Upper lobe of left lung (tissue), 6 donors: ENCODE measurements at regions not wholly inside any gene's neighbourhood (a gene's known extent, or its start where the extent isn't known, plus 50 kb on each side); places are given as distances from the start of the nearest gene placed in this dataset.

Experiments used
- ATAC-seq, 2 donors: fragments of 200-7000 bp; cut with Tn5 transposase; one replicate each; pipeline ENCODE4 v1.9.1; 2022; ENCODE audit warnings: mild to moderate bottlenecking in 2 of 2, moderate library complexity in 2 of 2; ENCODE audit not compliant: low FRiP score in 2 of 2
- DNase-seq, 2 donors: peaks; one replicate each; pipeline ENCODE4 v3.0.0-alpha.2; 2019 to 2020
- H3K27ac ChIP-seq, 4 donors: fragments of 200-600 bp; sonication (generic); one replicate each; pipeline ENCODE4 v1.5.1; 2016 to 2019
- H3K27me3 ChIP-seq, 4 donors: fragments of 200-600 bp; sonication (generic); one replicate each; pipeline ENCODE4 v1.5.1; 2017 to 2019
- H3K36me3 ChIP-seq, 4 donors: fragments of 200-600 bp; sonication (generic); one replicate each; pipeline ENCODE4 v1.5.1; 2016 to 2019
- H3K4me1 ChIP-seq, 4 donors: fragments of 200-600 bp; sonication (generic); one replicate each; pipeline ENCODE4 v1.5.1; 2018 to 2019
- H3K4me3 ChIP-seq, 4 donors: fragments of 200-600 bp; sonication (generic); one replicate each; pipeline ENCODE4 v1.5.1; 2017 to 2019; ENCODE audit warnings: mild to moderate bottlenecking in 2 of 4, moderate library complexity in 1 of 4
- H3K9me3 ChIP-seq, 4 donors: fragments of 200-600 bp; sonication (generic); one replicate each; pipeline ENCODE4 v1.5.1; 2018 to 2019
- CTCF ChIP-seq, 6 experiments: fragments of 450-650 bp in 4 of 6; fragments of 200-600 bp in 2 of 6; sonication (generic) in 2 of 6; IDR thresholded peaks; one replicate each; pipeline ENCODE4 v1.5.1; 2016 to 2019; ENCODE audit warnings: antibody characterized with exemption in 6 of 6
- EP300 ChIP-seq, 4 donors: sonication (generic); formaldehyde crosslinking; IDR thresholded peaks; one replicate each; pipeline ENCODE4 v1.5.1; 2017; ENCODE audit warnings: antibody characterized with exemption in 4 of 4, control low read depth in 2 of 4
- POLR2A ChIP-seq, 4 donors: fragments of 450-650 bp; IDR thresholded peaks; one replicate each; pipeline ENCODE4 v1.5.1; 2016 to 2017; ENCODE audit warnings: antibody characterized with exemption in 4 of 4, mild to moderate bottlenecking in 2 of 4
- POLR2AphosphoS5 ChIP-seq, 2 donors: sonication (generic); formaldehyde crosslinking; IDR thresholded peaks; one replicate each; pipeline ENCODE4 v1.5.1; 2017; ENCODE audit warnings: antibody characterized with exemption in 2 of 2
- WGBS, 2 donors: methylation state at CpG; one replicate each; pipeline ENCODE4 v1.1.5; 2017 to 2018; 5-methylcytosine and 5-hydroxymethylcytosine counted together
- donor health status: DM: no; HTN: no; CAD: no; lungs with moderate emphysema.
- donor health status: DM: no; HTN: yes; CAD: no; lungs with severe emphysema.

- Histone ChIP-seq H3K27me3 (no peaks in the 10 kb centered on the region), H3K36me3 (no peaks in the 10 kb centered on the region), H3K4me3 (no peak overlapping the region), H3K9me3 (no peaks in the 10 kb centered on the region), H3K27ac (no peak overlapping the region), H3K4me1 (no peaks in the 10 kb centered on the region)
- no peak for TF ChIP-seq EP300 (IDR thresholded peaks at IDR 0.05)
- no peak for TF ChIP-seq POLR2AphosphoS5 (IDR thresholded peaks at IDR 0.05)
- no peak for DNase-seq
- WGBS, 2 donors, result 61 to 63% methylated on average over 4 of the region's 4 CpGs
- no peak for ATAC-seq
These were observed 301.0 kb downstream of the DOCK8 start for GRCh38 chr9:515665-516064.

GRCh38 chr9:517993-518392, 303.3 kb downstream of the DOCK8 start:
- Histone ChIP-seq H3K4me3 (no peak overlapping the region), H3K27ac (no peak overlapping the region), H3K9me3 (no peaks in the 10 kb centered on the region), H3K36me3 (no peaks in the 10 kb centered on the region), H3K4me1 (peaks cover 0 to 8% (median 2%) of the 10 kb centered on the region in 4 donors), H3K27me3 (no peaks in the 10 kb centered on the region)
- no peak for TF ChIP-seq POLR2AphosphoS5 (IDR thresholded peaks at IDR 0.05)
- TF ChIP-seq CTCF (IDR thresholded peaks at IDR 0.05), result no peak
- TF ChIP-seq POLR2A (IDR thresholded peaks at IDR 0.05), result no peak
- TF ChIP-seq EP300 (IDR thresholded peaks at IDR 0.05), result no peak
- ATAC-seq (no peak), DNase-seq (no peak)
- 62 to 72% methylated on average over 4 of the region's 4 CpGs for WGBS, 2 donors

- H3K36me3 ChIP-seq, result no peaks in the 10 kb centered on the region
- H3K27me3 ChIP-seq, result no peaks in the 10 kb centered on the region
- H3K9me3 ChIP-seq, result no peaks in the 10 kb centered on the region
- no peak for TF ChIP-seq POLR2AphosphoS5 (IDR thresholded peaks at IDR 0.05)
- no peak for TF ChIP-seq CTCF (IDR thresholded peaks at IDR 0.05)
- TF ChIP-seq EP300 (IDR thresholded peaks at IDR 0.05), result no peak
- no peak for TF ChIP-seq POLR2A (IDR thresholded peaks at IDR 0.05)
- no peak overlapping the region for H3K4me3 ChIP-seq
- peak in 1 of 2 donors; percentile 63 for ATAC-seq
- H3K27ac ChIP-seq, result peak overlapping the region in 1 of 4 donors; percentile 32
- peaks cover 0 to 10% (median 2%) of the 10 kb centered on the region in 4 donors for H3K4me1 ChIP-seq
- WGBS, 2 donors, result 54 to 56% methylated on average over 5 of the region's 5 CpGs
- peak in 1 of 2 donors; percentile 53 for DNase-seq
These were observed 303.9 kb downstream of the DOCK8 start for GRCh38 chr9:518540-518939.

- no peak overlapping the region for H3K27ac ChIP-seq
These were observed 304.9 kb downstream of the DOCK8 start for GRCh38 chr9:519579-519978.

GRCh38 chr9:520302-520701, 305.6 kb downstream of the DOCK8 start:
- no peak for ATAC-seq
- no peak for TF ChIP-seq POLR2AphosphoS5 (IDR thresholded peaks at IDR 0.05)
- no peak for TF ChIP-seq CTCF (IDR thresholded peaks at IDR 0.05)
- no peak for TF ChIP-seq EP300 (IDR thresholded peaks at IDR 0.05)
- TF ChIP-seq POLR2A (IDR thresholded peaks at IDR 0.05), result no peak
- H3K27me3 ChIP-seq, result no peaks in the 10 kb centered on the region
- 82 to 87% methylated on average over 3 of the region's 3 CpGs for WGBS, 2 donors
- DNase-seq, result no peak
- no peak overlapping the region for H3K4me3 ChIP-seq
- no peaks in the 10 kb centered on the region for H3K36me3 ChIP-seq
- H3K9me3 ChIP-seq, result no peaks in the 10 kb centered on the region
- peaks cover 0 to 10% (median 2%) of the 10 kb centered on the region in 4 donors for H3K4me1 ChIP-seq
- H3K27ac ChIP-seq, result no peak overlapping the region

More at GRCh38 chr9:519579-519978, 304.9 kb downstream of the DOCK8 start:
- Histone ChIP-seq H3K27me3 (no peaks in the 10 kb centered on the region), H3K4me3 (no peak overlapping the region), H3K4me1 (peaks cover 0 to 10% (median 2%) of the 10 kb centered on the region in 4 donors), H3K36me3 (no peaks in the 10 kb centered on the region), H3K9me3 (no peaks in the 10 kb centered on the region)
- DNase-seq (no peak), ATAC-seq (no peak)
- TF ChIP-seq EP300 (IDR thresholded peaks at IDR 0.05) (no peak), POLR2AphosphoS5 (IDR thresholded peaks at IDR 0.05) (no peak), POLR2A (IDR thresholded peaks at IDR 0.05) (no peak), CTCF (IDR thresholded peaks at IDR 0.05) (no peak)
- 51 to 62% methylated on average over 3 of the region's 3 CpGs for WGBS, 2 donors
